ENCODE measurements at regions not wholly inside any gene's neighbourhood (a gene's known extent, or its start where the extent isn't known, plus 50 kb on each side); places are given as distances from the start of the nearest gene placed in this dataset.

DNA sequence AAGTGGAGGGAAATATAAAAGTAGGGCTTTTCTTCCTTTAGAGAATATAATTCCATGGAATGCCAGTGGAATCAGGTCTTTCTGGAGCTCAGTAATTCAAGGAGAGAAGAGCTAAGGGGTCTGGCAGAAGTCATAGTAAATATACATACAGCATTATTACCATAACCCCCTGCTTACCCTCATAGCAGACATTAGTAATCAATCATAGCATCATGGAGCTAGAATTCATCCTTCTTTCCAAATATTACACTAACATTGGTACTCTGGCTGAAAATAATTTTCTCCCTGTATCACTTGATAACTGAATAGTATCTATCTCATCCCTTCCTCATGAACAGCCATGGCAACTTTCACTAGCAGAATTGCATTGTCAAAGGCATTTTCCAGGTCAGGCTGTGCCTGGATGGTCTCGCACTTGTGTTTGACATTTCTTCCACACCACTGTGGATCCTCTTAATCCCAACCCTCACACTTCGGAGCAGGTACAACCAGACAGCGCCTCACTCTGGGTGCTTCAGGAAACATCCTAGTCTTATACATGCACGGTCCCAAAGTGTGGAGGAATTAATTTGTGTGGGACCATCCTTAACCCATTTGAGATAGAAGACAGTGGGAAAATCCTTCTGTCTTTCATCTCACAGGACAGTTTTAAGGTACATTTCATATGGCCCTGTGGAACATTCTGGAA is 84.2 kb upstream of the SEC11C start:
- TF ChIP-seq CTCF (IDR thresholded peaks at IDR 0.05; ENCODE audit: insufficient read depth, low read length, poor library complexity, severe bottlenecking), result no peak
- H3K27me3 ChIP-seq (replicated peaks; ENCODE audit: control insufficient read depth, insufficient read depth, low read length), result no peaks in the 10 kb centered on the region
- no peak for DNase-seq (ENCODE audit: extremely low read depth, insufficient read length)

GRCh38 chr18:59056706-59057492 is 82.8 kb upstream of the SEC11C start:
- Histone ChIP-seq H3K27me3 (replicated peaks; ENCODE audit: control insufficient read depth, insufficient read depth, low read length) (no peaks in the 10 kb centered on the region), H3K36me3 (ENCODE audit: control insufficient read depth, insufficient read depth, low read length) (no peaks in the 10 kb centered on the region), H3K4me3 (replicated peaks; ENCODE audit: low read depth, low read length) (no peak overlapping the region)
- peak; percentile 28 for DNase-seq (ENCODE audit: extremely low read depth, insufficient read length)
- peak; percentile 83 for TF ChIP-seq CTCF (IDR thresholded peaks at IDR 0.05; ENCODE audit: insufficient read depth, low read length, poor library complexity, severe bottlenecking)

More for the DNA sequence above, 84.2 kb upstream of the SEC11C start:
- Histone ChIP-seq H3K4me3 (replicated peaks; ENCODE audit: low read depth, low read length) (no peak overlapping the region), H3K36me3 (ENCODE audit: control insufficient read depth, insufficient read depth, low read length) (no peaks in the 10 kb centered on the region)

DNA sequence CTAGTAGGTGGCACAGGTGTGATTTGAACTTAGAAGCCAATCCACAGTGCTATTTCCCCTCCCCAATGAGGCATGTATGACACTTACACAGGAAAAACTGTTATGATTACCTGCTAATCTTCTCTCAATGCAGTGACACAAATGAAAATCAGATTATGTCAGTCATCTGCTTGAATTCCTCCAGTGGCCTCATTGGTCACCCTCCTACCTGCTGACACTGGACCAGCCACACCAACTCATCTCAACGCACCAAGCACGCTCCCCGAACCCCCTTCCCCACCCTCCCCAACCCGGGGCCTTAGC is 82.2 kb upstream of the SEC11C start:
- H3K4me3 ChIP-seq (replicated peaks; ENCODE audit: low read depth, low read length), result no peak overlapping the region
- TF ChIP-seq CTCF (IDR thresholded peaks at IDR 0.05; ENCODE audit: insufficient read depth, low read length, poor library complexity, severe bottlenecking), result no peak
- no peaks in the 10 kb centered on the region for H3K27me3 ChIP-seq (replicated peaks; ENCODE audit: control insufficient read depth, insufficient read depth, low read length)
- H3K36me3 ChIP-seq (ENCODE audit: control insufficient read depth, insufficient read depth, low read length), result no peaks in the 10 kb centered on the region
- no peak for DNase-seq (ENCODE audit: extremely low read depth, insufficient read length)

DNA sequence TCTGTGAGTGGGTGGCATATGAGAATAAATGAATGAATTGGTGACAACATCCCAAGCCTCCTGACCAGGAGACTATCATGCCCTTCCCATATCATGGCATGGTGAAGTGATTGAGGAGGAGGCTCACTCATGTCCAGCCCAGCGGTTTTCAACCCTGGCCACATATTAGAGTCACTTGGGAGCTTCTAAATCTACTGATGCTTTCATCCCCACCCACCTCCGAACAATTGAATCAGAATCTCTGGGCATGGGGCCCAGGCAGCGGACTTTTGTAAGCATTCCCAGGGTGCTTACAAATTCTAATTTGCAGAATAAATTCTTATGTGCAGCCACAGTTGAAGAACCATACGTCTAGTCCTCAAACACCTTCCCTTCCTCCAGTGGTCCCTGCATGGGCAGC is 81.7 kb upstream of the SEC11C start:
- no peak for TF ChIP-seq CTCF (IDR thresholded peaks at IDR 0.05; ENCODE audit: insufficient read depth, low read length, poor library complexity, severe bottlenecking)
- Histone ChIP-seq H3K27me3 (replicated peaks; ENCODE audit: control insufficient read depth, insufficient read depth, low read length) (no peaks in the 10 kb centered on the region), H3K4me3 (replicated peaks; ENCODE audit: low read depth, low read length) (no peak overlapping the region), H3K36me3 (ENCODE audit: control insufficient read depth, insufficient read depth, low read length) (no peaks in the 10 kb centered on the region)
- no peak for DNase-seq (ENCODE audit: extremely low read depth, insufficient read length)

DNA sequence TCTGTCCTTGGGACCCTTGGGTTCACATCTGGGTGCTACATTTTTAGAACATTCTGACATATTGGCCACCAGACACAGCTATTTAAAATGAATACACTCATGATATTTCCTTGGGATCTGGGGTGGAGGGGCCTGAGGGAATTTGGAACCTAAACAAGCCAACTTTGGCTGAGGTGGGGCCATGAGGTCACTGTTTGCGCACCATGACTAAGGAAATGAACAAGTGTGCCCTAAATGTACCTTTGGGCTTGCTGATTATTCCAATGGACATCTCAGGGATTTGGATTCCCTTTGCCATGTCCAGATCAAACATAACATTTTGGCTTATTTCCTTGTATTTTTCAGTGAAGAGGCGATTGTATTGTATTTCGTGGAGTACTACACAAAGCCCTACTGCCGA is 80.5 kb upstream of the SEC11C start:
- no peak overlapping the region for H3K4me3 ChIP-seq (replicated peaks; ENCODE audit: low read depth, low read length)
- TF ChIP-seq CTCF (IDR thresholded peaks at IDR 0.05; ENCODE audit: insufficient read depth, low read length, poor library complexity, severe bottlenecking), result no peak
- no peak for DNase-seq (ENCODE audit: extremely low read depth, insufficient read length)
- H3K36me3 ChIP-seq (ENCODE audit: control insufficient read depth, insufficient read depth, low read length), result no peaks in the 10 kb centered on the region
- H3K27me3 ChIP-seq (replicated peaks; ENCODE audit: control insufficient read depth, insufficient read depth, low read length), result 0 out of 2 replicates have a peak, but pooled peaks cover 2% of the 10 kb centered on the region

All from GM06990 (cell line).